Lower leg skin (tissue), 3 donors: ENCODE measurements at regions not wholly inside any gene's neighbourhood (a gene's known extent, or its start where the extent isn't known, plus 50 kb on each side); places are given as distances from the start of the nearest gene placed in this dataset.

Experiments
- POLR2A ChIP-seq, 2 donors: fragments of 450-650 bp; IDR thresholded peaks; one replicate each; pipeline ENCODE4 v1.6.1; 2016 to 2017; ENCODE audit warnings: antibody characterized with exemption in 2 of 2, mild to moderate bottlenecking in 1 of 2, moderate library complexity in 1 of 2
- TF ChIP-seq, protein P1 (sequence below), 3 donors: fragments of 450-650 bp; IDR thresholded peaks; one replicate each; pipeline ENCODE4 v1.5.1; 2016; ENCODE audit warnings: antibody characterized with exemption in 3 of 3, mild to moderate bottlenecking in 3 of 3, moderate library complexity in 2 of 3

DNA sequence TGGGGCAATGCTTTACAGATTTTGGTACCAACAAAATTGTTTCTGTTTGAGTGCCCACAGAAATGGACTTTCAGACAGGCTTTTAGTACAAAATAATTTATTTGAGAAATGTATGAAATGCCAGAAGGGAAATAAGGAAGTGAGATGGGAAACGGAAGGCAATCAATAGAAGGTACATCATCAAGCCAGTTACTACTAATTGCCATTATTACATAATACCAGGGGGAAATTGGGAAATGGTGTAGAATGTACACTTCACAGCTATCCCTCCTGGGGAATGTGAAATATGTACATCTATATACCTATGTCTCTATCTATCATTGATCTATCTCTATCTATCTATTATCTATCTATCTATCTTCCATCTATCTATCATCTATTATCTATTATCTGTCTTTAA lies 264.6 kb upstream of the B3GALT2 start:
- TF ChIP-seq, protein P1, sequence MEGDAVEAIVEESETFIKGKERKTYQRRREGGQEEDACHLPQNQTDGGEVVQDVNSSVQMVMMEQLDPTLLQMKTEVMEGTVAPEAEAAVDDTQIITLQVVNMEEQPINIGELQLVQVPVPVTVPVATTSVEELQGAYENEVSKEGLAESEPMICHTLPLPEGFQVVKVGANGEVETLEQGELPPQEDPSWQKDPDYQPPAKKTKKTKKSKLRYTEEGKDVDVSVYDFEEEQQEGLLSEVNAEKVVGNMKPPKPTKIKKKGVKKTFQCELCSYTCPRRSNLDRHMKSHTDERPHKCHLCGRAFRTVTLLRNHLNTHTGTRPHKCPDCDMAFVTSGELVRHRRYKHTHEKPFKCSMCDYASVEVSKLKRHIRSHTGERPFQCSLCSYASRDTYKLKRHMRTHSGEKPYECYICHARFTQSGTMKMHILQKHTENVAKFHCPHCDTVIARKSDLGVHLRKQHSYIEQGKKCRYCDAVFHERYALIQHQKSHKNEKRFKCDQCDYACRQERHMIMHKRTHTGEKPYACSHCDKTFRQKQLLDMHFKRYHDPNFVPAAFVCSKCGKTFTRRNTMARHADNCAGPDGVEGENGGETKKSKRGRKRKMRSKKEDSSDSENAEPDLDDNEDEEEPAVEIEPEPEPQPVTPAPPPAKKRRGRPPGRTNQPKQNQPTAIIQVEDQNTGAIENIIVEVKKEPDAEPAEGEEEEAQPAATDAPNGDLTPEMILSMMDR (IDR thresholded peaks at IDR 0.05), result no peak
- TF ChIP-seq POLR2A (IDR thresholded peaks at IDR 0.05), result no peak
